ENCODE measurements at regions not wholly inside any gene's neighbourhood (a gene's known extent, or its start where the extent isn't known, plus 50 kb on each side); places are given as distances from the start of the nearest gene placed in this dataset.

GRCh38 chr4:129675036-129675435 lies 579.1 kb downstream of the C4orf33 start:
- TF ChIP-seq E2F1 (CRISPR knock-in tag; IDR thresholded peaks at IDR 0.05) (no peak), EP300 (IDR thresholded peaks at IDR 0.05; ENCODE audit: low read length) (no peak), ETV6 (IDR thresholded peaks at IDR 0.05; ENCODE audit: borderline replicate concordance in 1 of 2, low read depth in 2 of 2, low read length in 1 of 2) (no peak), ETV6 (CRISPR knock-in tag; IDR thresholded peaks at IDR 0.05; ENCODE audit: borderline replicate concordance) (no peak), SIX5 (IDR thresholded peaks at IDR 0.05; ENCODE audit: borderline replicate concordance in 1 of 2, insufficient read depth in 1 of 2, low read depth in 1 of 2, low read length in 2 of 2) (no peak), POLR2AphosphoS5 (IDR thresholded peaks at IDR 0.05; ENCODE audit: control insufficient read depth, insufficient read depth, low read depth, low read length) (no peak)
